Activated T-cell treated with anti-CD3 and anti-CD28 coated beads, Interleukin-2, amount 50 U/mL, for 72 hours (primary cell): ENCODE measurements at regions not wholly inside any gene's neighbourhood (a gene's known extent, or its start where the extent isn't known, plus 50 kb on each side); places are given as distances from the start of the nearest gene placed in this dataset.

Experiments used
- ATAC-seq, 2 donors: fragments of 150-1000 bp; cut with Tn5 transposase; replicated peaks in 1 of 2; 2 replicates each; pipeline ENCODE4 v1.10.0; 2021; ENCODE audit warnings: moderate library complexity in 2 of 2, mild to moderate bottlenecking in 1 of 2
- DNase-seq, 2 donors: peaks; one replicate each; pipeline ENCODE4 v3.0.0; 2021 to 2022; ENCODE audit warnings: mixed read lengths in 1 of 2
- H3K27ac Mint-ChIP-seq: one replicate; pipeline ENCODE4 v1.8.0; 2022; ENCODE audit warnings: mild to moderate bottlenecking, moderate library complexity, mixed read lengths
- H3K27me3 Mint-ChIP-seq: one replicate; pipeline ENCODE4 v1.8.0; 2022; ENCODE audit warnings: low read depth, mixed read lengths
- H3K36me3 Mint-ChIP-seq, 2 donors: one replicate each; pipeline ENCODE4 v1.8.0; 2022; ENCODE audit warnings: mixed read lengths in 2 of 2, mild to moderate bottlenecking in 1 of 2; ENCODE audit not compliant: insufficient read depth in 2 of 2
- H3K4me1 Mint-ChIP-seq: one replicate; pipeline ENCODE4 v1.8.0; 2022; ENCODE audit warnings: low read depth, mixed read lengths
- H3K4me3 Mint-ChIP-seq, 2 donors: one replicate each; pipeline ENCODE4 v1.8.0; 2022; ENCODE audit warnings: mild to moderate bottlenecking in 2 of 2, mixed read lengths in 2 of 2, moderate library complexity in 2 of 2
- H3K9me3 Mint-ChIP-seq, 2 donors: one replicate each; pipeline ENCODE4 v1.8.0; 2022; ENCODE audit warnings: mixed read lengths in 2 of 2

DNA sequence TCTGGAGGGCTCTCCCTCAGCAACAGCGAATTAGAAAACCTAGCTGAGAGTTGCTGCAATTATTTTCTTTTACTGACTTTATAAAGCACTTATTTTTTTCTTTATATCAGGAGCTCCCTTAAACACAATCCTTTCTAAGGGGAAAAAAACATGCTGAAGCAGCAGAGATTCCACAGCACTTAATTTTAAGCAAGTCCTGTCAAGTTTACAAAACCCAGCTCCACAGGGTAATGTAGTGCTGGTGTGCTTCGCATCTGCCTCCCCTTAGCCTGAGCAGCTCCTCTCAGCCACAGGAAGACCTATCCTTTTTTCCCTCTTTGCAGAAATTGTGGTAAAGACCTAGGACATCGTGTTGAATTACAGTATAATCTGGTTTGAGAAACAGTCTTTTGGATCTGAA is 208.1 kb upstream of the SYNDIG1 start:
- Mint-ChIP-seq H3K27ac (no peak overlapping the region), H3K4me1 (no peaks in the 10 kb centered on the region), H3K9me3 (no peaks in the 10 kb centered on the region), H3K27me3 (peaks cover 6% of the 10 kb centered on the region), H3K36me3 (no peaks in the 10 kb centered on the region), H3K4me3 (no peak overlapping the region)
- ATAC-seq (no peak), DNase-seq (no peak)

DNA sequence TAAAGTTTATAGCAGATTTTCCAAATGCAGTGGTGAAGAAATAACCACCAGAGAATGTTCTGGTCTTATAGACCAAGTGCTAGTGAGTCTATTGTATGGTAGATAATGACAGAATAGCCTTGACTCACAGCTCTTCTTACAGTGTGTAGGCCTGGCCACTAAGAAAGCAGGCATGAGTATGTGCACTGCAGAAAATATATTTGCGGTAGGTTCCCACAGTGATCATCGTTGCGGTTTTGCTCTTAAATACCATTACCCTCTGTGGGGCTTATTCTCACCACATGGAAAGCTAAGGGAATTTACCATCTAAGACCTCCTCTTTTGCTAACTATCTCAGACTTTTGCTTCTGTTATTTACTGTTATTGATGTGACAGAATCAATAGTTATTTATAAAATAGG is 212.3 kb upstream of the SYNDIG1 start:
- Mint-ChIP-seq H3K4me1 (no peaks in the 10 kb centered on the region), H3K4me3 (no peak overlapping the region), H3K9me3 (no peaks in the 10 kb centered on the region), H3K27me3 (peaks cover 2% of the 10 kb centered on the region), H3K27ac (no peak overlapping the region), H3K36me3 (no peaks in the 10 kb centered on the region)
- no peak for ATAC-seq
- no peak for DNase-seq

DNA sequence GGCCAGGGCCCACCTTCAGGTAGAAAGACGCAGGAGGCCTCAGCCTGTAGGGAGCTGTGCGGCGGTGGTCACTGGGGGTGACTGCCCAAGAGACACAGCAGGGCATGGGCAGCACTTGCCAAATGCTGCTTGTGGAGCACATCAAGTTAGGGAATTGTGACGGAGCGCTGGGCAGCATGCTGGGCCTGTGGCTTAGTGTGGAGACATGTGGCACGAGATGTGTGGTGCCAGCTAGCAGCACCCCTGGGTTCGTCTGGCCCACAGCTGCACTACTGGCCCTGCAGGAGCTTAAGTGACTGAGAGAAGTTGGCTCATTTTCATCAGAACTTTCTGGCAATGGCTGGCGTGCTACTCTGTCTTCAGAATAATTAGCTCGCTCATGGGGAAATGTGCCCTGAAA is 213.1 kb upstream of the SYNDIG1 start:
- DNase-seq (no peak), ATAC-seq (no peak)
- Mint-ChIP-seq H3K27me3 (no peaks in the 10 kb centered on the region), H3K4me1 (no peaks in the 10 kb centered on the region), H3K36me3 (no peaks in the 10 kb centered on the region), H3K4me3 (no peak overlapping the region), H3K27ac (no peak overlapping the region), H3K9me3 (no peaks in the 10 kb centered on the region)

DNA sequence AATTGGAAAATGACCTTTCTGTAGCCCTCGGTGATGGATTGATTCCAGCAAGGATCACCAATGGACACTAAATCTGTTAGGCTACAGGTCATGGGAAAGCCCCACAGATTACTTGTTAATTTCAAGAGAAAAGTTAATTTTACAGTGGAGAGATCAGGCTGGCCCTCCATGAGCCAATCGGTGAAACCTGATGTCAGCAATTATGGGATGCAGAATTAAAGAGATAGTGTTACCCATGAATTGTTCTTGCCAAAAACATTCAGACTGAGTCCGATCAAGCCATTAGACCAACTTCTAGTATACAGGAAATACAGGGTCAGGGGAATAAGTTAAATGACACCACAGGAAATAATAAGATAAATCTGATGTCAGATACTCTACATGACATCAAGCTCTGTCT is 214.9 kb upstream of the SYNDIG1 start:
- H3K27ac Mint-ChIP-seq: no peak overlapping the region
- H3K4me3 Mint-ChIP-seq: no peak overlapping the region
- ATAC-seq: no peak
- H3K9me3 Mint-ChIP-seq: no peaks in the 10 kb centered on the region
- no peak for DNase-seq
- no peaks in the 10 kb centered on the region for H3K27me3 Mint-ChIP-seq
- H3K36me3 Mint-ChIP-seq: no peaks in the 10 kb centered on the region
- H3K4me1 Mint-ChIP-seq: no peaks in the 10 kb centered on the region

DNA sequence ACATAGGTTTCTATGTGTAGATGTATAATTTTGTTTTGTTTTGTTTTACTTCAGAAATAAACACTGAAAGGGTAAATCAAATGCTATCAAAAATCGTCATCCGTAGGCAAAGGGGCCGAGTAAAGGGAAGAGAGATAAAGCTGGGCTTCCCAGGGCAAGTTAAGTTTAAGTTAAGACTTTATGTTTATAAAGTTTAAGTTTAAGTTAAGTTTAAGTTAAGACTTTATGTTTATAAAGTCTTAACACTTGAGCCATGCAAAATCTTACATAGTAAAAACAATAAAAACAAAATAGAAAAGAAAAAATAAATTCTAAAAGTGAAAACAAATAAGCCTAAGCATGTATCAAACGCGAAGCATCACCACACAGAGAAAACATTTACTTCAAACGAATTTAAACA is 216.1 kb upstream of the SYNDIG1 start:
- H3K36me3 Mint-ChIP-seq: no peaks in the 10 kb centered on the region
- no peak overlapping the region for H3K4me3 Mint-ChIP-seq
- H3K27ac Mint-ChIP-seq: no peak overlapping the region
- DNase-seq: no peak
- no peaks in the 10 kb centered on the region for H3K9me3 Mint-ChIP-seq
- H3K4me1 Mint-ChIP-seq: no peaks in the 10 kb centered on the region
- H3K27me3 Mint-ChIP-seq: no peaks in the 10 kb centered on the region
- ATAC-seq: no peak

DNA sequence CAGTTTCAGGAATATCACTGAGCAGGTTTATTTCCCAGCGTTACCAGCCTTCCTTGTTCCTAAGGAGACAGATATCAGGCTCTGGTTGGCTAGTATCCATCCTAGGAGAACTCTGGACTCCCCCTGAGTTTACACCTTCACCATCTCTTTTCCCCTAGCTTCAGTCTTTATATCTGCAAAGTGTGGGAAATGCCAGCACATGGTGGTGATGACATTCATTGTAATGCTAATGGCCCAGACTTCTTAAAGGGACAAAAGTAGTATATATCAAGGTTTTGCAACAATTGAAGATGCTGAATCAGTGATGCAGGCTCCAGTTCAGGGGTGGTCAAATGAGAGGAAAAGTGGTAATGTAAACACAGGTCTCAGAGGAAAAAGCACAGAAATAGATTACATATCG is 224.3 kb upstream of the SYNDIG1 start:
- Mint-ChIP-seq H3K36me3 (no peaks in the 10 kb centered on the region), H3K9me3 (peaks cover 1 to 4% of the 10 kb centered on the region in 2 donors), H3K4me3 (no peak overlapping the region), H3K4me1 (no peaks in the 10 kb centered on the region), H3K27ac (no peak overlapping the region), H3K27me3 (peaks cover 12% of the 10 kb centered on the region)
- ATAC-seq (no peak), DNase-seq (no peak)

DNA sequence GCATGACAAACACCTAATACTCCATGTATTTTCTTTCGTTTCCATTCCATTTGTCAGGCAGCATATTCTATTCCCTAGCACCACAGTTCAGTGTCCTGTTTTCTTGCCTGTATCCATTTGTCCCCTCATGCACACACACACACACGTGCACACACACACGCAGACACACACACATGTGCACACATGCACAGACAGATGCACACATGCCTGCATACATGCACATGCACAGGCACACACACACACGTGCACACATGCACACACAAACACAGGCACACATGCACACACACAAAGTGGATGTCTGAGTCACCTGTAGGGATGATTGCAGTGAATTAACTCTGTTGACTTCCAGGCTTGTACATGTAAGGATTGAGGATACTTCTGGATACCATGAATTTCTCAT is 226.7 kb upstream of the SYNDIG1 start:
- no peak for ATAC-seq
- peaks cover 1 to 3% of the 10 kb centered on the region in 2 donors for H3K9me3 Mint-ChIP-seq
- H3K36me3 Mint-ChIP-seq: no peaks in the 10 kb centered on the region
- no peak for DNase-seq
- H3K4me1 Mint-ChIP-seq: no peaks in the 10 kb centered on the region
- peaks cover 18% of the 10 kb centered on the region for H3K27me3 Mint-ChIP-seq
- H3K4me3 Mint-ChIP-seq: no peak overlapping the region
- no peak overlapping the region for H3K27ac Mint-ChIP-seq

DNA sequence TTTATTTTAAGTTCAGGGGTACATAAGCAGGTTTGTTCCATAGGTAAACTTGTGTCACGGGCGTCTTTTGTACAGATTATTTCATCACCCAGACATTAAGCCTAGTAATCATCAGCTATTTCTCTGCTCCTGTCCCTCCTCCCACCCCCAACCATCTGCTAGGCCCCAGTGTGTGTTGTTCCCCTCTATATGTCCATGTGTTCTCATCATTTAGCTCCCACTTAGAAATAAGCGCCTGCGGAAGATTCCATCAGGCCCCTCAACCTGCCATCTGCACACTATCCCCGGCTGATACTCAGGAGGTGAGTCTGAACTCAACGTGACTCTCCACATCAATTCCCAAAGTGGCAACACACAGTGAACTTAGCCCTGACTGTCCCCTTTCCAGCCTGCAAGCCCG is 228.0 kb upstream of the SYNDIG1 start:
- H3K4me3 Mint-ChIP-seq: no peak overlapping the region
- H3K27me3 Mint-ChIP-seq: peaks cover 16% of the 10 kb centered on the region
- no peaks in the 10 kb centered on the region for H3K36me3 Mint-ChIP-seq
- no peaks in the 10 kb centered on the region for H3K9me3 Mint-ChIP-seq
- H3K4me1 Mint-ChIP-seq: no peaks in the 10 kb centered on the region
- no peak overlapping the region for H3K27ac Mint-ChIP-seq
- ATAC-seq (no peak), DNase-seq (no peak)

DNA sequence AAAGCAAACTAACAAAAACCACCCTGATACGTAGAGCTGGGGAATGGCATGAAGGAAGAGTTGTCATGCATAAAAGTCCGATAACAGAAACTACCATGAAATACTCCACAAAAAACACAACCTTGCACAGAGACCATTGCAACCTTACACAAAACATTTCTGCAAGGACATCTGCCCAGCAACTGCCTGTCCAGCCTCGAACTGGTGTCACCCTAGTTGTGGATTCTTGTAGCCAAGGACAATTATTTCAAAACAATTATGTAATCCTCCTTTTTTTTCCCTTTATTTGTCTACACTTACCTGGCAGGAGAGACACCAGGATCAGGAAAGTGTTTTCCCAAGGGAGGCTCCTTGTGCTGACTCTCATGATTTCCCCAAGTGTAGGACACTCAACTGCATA is 232.5 kb upstream of the SYNDIG1 start:
- Mint-ChIP-seq H3K4me1 (no peaks in the 10 kb centered on the region), H3K36me3 (no peaks in the 10 kb centered on the region), H3K27ac (no peak overlapping the region), H3K27me3 (peaks cover 6% of the 10 kb centered on the region), H3K9me3 (no peaks in the 10 kb centered on the region), H3K4me3 (no peak overlapping the region)
- no peak for DNase-seq
- ATAC-seq: no peak

DNA sequence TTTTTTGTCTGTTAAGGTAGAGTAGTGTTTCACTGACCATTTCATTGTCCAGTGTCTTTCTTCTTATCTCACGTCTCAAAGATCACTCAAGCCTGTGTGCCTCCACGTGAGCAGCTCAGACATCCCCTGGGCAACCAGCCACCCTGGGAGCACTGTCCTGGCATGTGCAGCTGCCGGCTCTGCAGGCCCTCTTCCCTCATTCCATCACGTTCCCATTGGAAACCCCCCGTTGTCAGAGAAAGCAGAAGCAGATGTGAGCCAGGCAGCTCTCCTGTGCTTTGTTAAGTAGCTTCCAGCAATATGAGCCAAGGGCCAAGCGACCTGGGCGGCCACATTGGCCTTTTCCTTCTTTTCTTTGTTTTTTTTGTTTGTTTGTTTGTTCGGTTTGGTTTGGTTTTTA is 233.2 kb upstream of the SYNDIG1 start:
- Mint-ChIP-seq H3K27ac (no peak overlapping the region), H3K9me3 (no peaks in the 10 kb centered on the region), H3K4me3 (no peak overlapping the region), H3K27me3 (peaks cover 6% of the 10 kb centered on the region), H3K4me1 (no peaks in the 10 kb centered on the region), H3K36me3 (no peaks in the 10 kb centered on the region)
- ATAC-seq: no peak
- DNase-seq: no peak

DNA sequence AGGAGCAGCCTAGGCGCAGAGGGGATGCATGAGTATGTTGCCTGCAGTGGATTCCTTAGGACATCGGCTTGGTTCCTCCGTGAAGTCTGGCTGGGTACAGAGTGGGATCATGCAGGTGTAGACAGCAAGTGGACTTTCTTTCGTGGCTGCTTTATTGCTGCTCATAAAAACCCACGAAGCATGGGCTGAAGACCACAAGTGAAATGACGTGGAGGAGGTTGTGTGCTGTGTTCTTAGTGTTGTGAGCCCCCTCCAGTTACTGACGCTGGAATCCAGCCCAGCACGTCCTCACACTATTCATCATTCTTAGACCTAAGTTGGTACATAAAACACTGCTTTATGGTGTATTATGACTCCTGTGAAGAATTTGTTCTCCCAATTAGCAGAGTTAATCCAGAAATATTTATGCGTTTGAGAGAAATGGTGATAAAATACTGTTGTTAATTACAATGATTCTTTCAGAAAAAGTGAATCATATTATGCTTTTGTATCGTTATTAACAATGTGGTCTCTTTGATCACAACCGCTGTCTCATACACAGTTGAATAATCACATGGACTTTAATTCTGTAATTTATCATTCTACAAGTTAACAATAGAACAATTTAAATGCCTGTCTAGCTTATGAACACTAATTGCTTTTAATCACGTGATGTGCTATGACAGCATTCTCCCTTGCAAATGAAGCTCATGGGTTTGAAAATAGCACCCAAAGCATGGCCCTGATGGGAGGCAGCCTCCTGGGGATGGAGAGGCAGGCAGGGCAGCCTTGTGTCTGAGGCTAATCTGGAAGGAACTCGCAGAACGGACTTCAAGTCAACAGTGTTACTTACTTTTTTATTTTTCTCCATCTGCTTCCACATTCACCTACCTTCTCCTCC is 233.9 kb upstream of the SYNDIG1 start:
- Mint-ChIP-seq H3K4me3 (no peak overlapping the region), H3K36me3 (no peaks in the 10 kb centered on the region), H3K4me1 (no peaks in the 10 kb centered on the region), H3K9me3 (no peaks in the 10 kb centered on the region), H3K27me3 (peaks cover 6% of the 10 kb centered on the region), H3K27ac (no peak overlapping the region)
- no peak for ATAC-seq
- no peak for DNase-seq

DNA sequence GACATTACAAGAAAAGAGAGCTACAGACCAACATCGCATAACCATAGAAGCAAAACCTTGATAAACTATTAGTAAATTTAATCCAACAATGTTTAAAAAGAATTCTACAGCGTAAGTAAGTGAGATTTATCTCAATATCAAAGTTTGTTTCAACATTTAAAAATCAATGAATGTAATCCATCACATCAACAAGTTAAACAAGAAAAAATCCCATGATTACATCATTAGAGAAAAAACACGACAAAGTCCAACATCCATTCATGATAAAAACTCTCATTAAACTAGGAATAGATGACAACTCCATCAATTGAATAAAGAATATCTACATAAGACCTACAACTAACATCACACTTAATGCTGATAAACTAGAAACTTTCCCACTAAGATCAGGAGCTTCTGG is 239.0 kb upstream of the GGTLC1 start:
- Mint-ChIP-seq H3K9me3 (no peaks in the 10 kb centered on the region), H3K4me3 (no peak overlapping the region), H3K27me3 (no peaks in the 10 kb centered on the region), H3K36me3 (no peaks in the 10 kb centered on the region), H3K4me1 (no peaks in the 10 kb centered on the region), H3K27ac (no peak overlapping the region)
- DNase-seq: no peak
- ATAC-seq: no peak

DNA sequence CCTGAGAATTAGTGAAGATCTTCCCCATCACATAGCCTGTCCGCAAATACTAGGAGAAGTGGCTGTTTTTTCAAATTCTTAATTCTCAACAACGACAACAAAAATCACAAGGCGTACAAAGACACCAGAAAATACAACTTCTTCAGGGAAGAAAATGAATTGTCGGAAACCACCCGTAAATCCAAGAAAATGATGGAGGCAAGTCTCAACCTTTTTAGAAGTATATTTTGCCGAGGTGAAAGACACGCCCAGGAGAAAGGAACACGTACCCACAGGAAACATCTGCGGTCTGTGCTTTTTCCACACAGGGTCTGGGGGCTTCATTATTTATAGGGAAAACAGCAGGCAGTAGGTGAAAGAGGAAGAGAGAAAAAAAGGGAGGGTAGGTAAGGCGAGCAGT is 223.9 kb upstream of the GGTLC1 start:
- no peak overlapping the region for H3K4me3 Mint-ChIP-seq
- H3K27me3 Mint-ChIP-seq: peaks cover 23% of the 10 kb centered on the region
- DNase-seq (no peak), ATAC-seq (no peak)
- H3K27ac Mint-ChIP-seq: no peak overlapping the region
- H3K36me3 Mint-ChIP-seq: peaks cover 0 to 3% of the 10 kb centered on the region in 2 donors
- H3K4me1 Mint-ChIP-seq: peaks cover 7% of the 10 kb centered on the region
- peaks cover 15 to 17% of the 10 kb centered on the region in 2 donors for H3K9me3 Mint-ChIP-seq

DNA sequence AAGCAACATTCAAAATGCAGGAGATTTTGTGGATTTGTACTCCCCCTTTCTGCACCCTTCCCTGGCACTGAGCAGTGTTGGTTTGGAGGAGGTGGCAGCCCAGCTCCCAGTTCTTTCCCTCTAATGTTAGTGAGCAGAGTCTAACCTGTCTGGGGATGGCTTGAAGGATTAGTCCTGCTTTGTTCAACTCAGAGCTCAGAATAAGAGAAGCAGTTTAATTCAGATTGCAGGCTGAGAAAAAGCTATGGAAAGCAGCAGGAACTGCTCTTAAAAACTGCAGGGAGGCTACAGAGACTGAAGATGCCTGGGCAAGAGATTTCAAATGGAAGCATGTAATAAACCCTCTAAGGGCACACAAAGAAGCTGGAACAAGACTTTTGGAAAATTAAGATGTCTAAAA is 223.4 kb upstream of the GGTLC1 start:
- peaks cover 0 to 3% of the 10 kb centered on the region in 2 donors for H3K36me3 Mint-ChIP-seq

More for the DNA sequence above, 223.4 kb upstream of the GGTLC1 start:
- peaks cover 23% of the 10 kb centered on the region for H3K27me3 Mint-ChIP-seq
- ATAC-seq (no peak), DNase-seq (no peak)
- no peak overlapping the region for H3K4me3 Mint-ChIP-seq
- peaks cover 7% of the 10 kb centered on the region for H3K4me1 Mint-ChIP-seq
- H3K9me3 Mint-ChIP-seq: peaks cover 14 to 17% of the 10 kb centered on the region in 2 donors
- no peak overlapping the region for H3K27ac Mint-ChIP-seq
